HL-60 (cell line): ENCODE measurements at regions not wholly inside any gene's neighbourhood (a gene's known extent, or its start where the extent isn't known, plus 50 kb on each side); places are given as distances from the start of the nearest gene placed in this dataset.

ENCODE experiments used
- DNase-seq, 2 experiments: peaks; one replicate each; pipeline ENCODE4 v3.0.0-alpha.2; 2010 to 2020; ENCODE audit warnings: low read depth in 1 of 2, low spot score in 1 of 2
- H3K27ac ChIP-seq: fragments of 250-450 bp; sonication (Bioruptor Pico); replicated peaks from 2 replicates; pipeline ENCODE4 v1.5.1; 2020; ENCODE audit warnings: mild to moderate bottlenecking, moderate library complexity
- H3K27me3 ChIP-seq: fragments of 250-450 bp; sonication (Bioruptor Pico); 2 replicates; pipeline ENCODE4 v1.5.1; 2021; ENCODE audit warnings: mild to moderate bottlenecking, moderate library complexity; ENCODE audit not compliant: insufficient read depth, poor library complexity, severe bottlenecking
- H3K4me3 ChIP-seq: replicated peaks from 2 replicates; pipeline ENCODE4 v1.5.1; 2011; ENCODE audit warnings: mild to moderate bottlenecking, control low read depth, low read length; ENCODE audit not compliant: insufficient read depth
- CTCF ChIP-seq: IDR thresholded peaks from one replicate; pipeline ENCODE4 v1.5.1; 2011; ENCODE audit warnings: low read length, control low read depth, inconsistent platforms; ENCODE audit not compliant: insufficient read depth
- GABPA ChIP-seq: IDR thresholded peaks from 2 replicates; pipeline ENCODE4 v1.6.1; 2012; ENCODE audit warnings: low read depth
- POLR2AphosphoS5 ChIP-seq: IDR thresholded peaks from 2 replicates; pipeline ENCODE4 v1.6.1; 2012; ENCODE audit warnings: low read depth
- SPI1 ChIP-seq: IDR thresholded peaks from 2 replicates; pipeline ENCODE4 v1.6.1; 2012; ENCODE audit warnings: low read depth, mild to moderate bottlenecking, borderline replicate concordance
- TF ChIP-seq, protein P1 (sequence below): IDR thresholded peaks from 2 replicates; pipeline ENCODE4 v1.6.1; 2012; ENCODE audit warnings: low read depth; ENCODE audit not compliant: insufficient replicate concordance

- TF ChIP-seq GABPA (no peak), POLR2AphosphoS5 (no peak), SPI1 (no peak), CTCF (no peak)
- TF ChIP-seq, protein P1, sequence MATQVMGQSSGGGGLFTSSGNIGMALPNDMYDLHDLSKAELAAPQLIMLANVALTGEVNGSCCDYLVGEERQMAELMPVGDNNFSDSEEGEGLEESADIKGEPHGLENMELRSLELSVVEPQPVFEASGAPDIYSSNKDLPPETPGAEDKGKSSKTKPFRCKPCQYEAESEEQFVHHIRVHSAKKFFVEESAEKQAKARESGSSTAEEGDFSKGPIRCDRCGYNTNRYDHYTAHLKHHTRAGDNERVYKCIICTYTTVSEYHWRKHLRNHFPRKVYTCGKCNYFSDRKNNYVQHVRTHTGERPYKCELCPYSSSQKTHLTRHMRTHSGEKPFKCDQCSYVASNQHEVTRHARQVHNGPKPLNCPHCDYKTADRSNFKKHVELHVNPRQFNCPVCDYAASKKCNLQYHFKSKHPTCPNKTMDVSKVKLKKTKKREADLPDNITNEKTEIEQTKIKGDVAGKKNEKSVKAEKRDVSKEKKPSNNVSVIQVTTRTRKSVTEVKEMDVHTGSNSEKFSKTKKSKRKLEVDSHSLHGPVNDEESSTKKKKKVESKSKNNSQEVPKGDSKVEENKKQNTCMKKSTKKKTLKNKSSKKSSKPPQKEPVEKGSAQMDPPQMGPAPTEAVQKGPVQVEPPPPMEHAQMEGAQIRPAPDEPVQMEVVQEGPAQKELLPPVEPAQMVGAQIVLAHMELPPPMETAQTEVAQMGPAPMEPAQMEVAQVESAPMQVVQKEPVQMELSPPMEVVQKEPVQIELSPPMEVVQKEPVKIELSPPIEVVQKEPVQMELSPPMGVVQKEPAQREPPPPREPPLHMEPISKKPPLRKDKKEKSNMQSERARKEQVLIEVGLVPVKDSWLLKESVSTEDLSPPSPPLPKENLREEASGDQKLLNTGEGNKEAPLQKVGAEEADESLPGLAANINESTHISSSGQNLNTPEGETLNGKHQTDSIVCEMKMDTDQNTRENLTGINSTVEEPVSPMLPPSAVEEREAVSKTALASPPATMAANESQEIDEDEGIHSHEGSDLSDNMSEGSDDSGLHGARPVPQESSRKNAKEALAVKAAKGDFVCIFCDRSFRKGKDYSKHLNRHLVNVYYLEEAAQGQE, result no peak
- Histone ChIP-seq H3K27ac (no peak overlapping the region), H3K27me3 (no peaks in the 10 kb centered on the region), H3K4me3 (no peak overlapping the region)
- DNase-seq, result no peak
Measured at GRCh38 chr15:24899795-24900194, 55.0 kb upstream of the SNRPN start.

DNA sequence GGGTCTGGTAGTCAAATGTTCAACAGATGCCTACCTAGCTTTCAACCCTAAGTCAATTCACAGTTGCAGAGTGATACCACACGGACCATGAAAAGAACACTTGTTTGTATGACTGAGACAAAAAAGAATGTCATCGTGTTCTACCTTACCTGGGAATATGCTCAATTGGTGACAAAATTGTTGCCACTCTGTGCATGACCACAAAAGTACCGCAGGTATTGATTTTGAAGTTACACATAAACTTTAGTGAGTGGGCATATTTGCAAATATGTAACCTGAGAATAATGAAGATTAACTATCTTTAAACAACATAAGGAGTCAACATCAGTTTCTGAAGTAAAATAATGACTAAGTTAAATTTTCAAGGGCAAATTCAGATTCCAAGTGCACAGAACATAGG lies 53.4 kb upstream of the SNRPN start:
- no peak for DNase-seq
- H3K27ac ChIP-seq, result no peak overlapping the region
- H3K27me3 ChIP-seq, result no peaks in the 10 kb centered on the region
- no peak overlapping the region for H3K4me3 ChIP-seq
- no peak for TF ChIP-seq SPI1
- TF ChIP-seq, protein P1, result no peak
- no peak for TF ChIP-seq CTCF
- no peak for TF ChIP-seq GABPA
- TF ChIP-seq POLR2AphosphoS5, result no peak
